DND-41 (cell line): ENCODE measurements at regions not wholly inside any gene's neighbourhood (a gene's known extent, or its start where the extent isn't known, plus 50 kb on each side); places are given as distances from the start of the nearest gene placed in this dataset.

Experiments
- ATAC-seq: fragments of 200-7000 bp; cut with Tn5 transposase; 3 replicates; pipeline ENCODE4 v1.9.1; 2021; ENCODE audit warnings: low read depth; ENCODE audit not compliant: insufficient read depth
- DNase-seq: peaks from one replicate; pipeline ENCODE4 v3.0.0-alpha.2; 2020
- H2AFZ ChIP-seq: 2 replicates; pipeline ENCODE4 v1.6.0; 2012; ENCODE audit warnings: low read depth, low read length
- H3K27ac ChIP-seq: 2 replicates; pipeline ENCODE4 v1.5.1; 2012; ENCODE audit warnings: low read length, inconsistent platforms
- H3K27me3 ChIP-seq: fragments of 200-600 bp; sonication (generic); 2 replicates; pipeline ENCODE4 v1.6.0; 2012; ENCODE audit warnings: low read length, mild to moderate bottlenecking, inconsistent platforms; ENCODE audit not compliant: insufficient read depth, poor library complexity
- H3K36me3 ChIP-seq: 2 replicates; pipeline ENCODE4 v1.5.1; 2012; ENCODE audit warnings: low read length, inconsistent platforms; ENCODE audit not compliant: insufficient read depth
- H3K4me1 ChIP-seq: 2 replicates; pipeline ENCODE4 v1.5.1; 2012; ENCODE audit warnings: mild to moderate bottlenecking, low read length; ENCODE audit not compliant: insufficient read depth
- H3K4me2 ChIP-seq: 2 replicates; pipeline ENCODE4 v1.6.0; 2012; ENCODE audit warnings: mild to moderate bottlenecking, moderate library complexity, low read length, inconsistent platforms; ENCODE audit not compliant: insufficient read depth
- H3K4me3 ChIP-seq, 2 experiments: fragments of 200-600 bp in 1 of 2; shearing (Covaris generic) in 1 of 2; 2 replicates each; pipeline ENCODE4 v1.5.1; 2012 to 2016; ENCODE audit warnings: inconsistent platforms in 2 of 2, low read length in 2 of 2, mild to moderate bottlenecking in 2 of 2, low read depth in 1 of 2, moderate library complexity in 1 of 2
- H3K79me2 ChIP-seq: 2 replicates; pipeline ENCODE4 v1.6.0; 2012; ENCODE audit warnings: low read length, inconsistent platforms; ENCODE audit not compliant: insufficient read depth
- H3K9ac ChIP-seq: 2 replicates; pipeline ENCODE4 v1.6.0; 2012; ENCODE audit warnings: low read depth, mild to moderate bottlenecking, inconsistent platforms, low read length, moderate library complexity
- H3K9me3 ChIP-seq: 2 replicates; pipeline ENCODE4 v1.5.1; 2012; ENCODE audit warnings: low read length, moderate library complexity, mild to moderate bottlenecking, inconsistent platforms; ENCODE audit not compliant: insufficient read depth, severe bottlenecking
- H4K20me1 ChIP-seq: 2 replicates; pipeline ENCODE4 v1.6.0; 2012; ENCODE audit warnings: low read length; ENCODE audit not compliant: insufficient read depth
- EZH2 ChIP-seq: IDR thresholded peaks from 3 replicates; pipeline ENCODE4 v1.6.1; 2012; ENCODE audit warnings: borderline replicate concordance, low read depth, mild to moderate bottlenecking, moderate library complexity, low read length, inconsistent platforms; ENCODE audit not compliant: severe bottlenecking
- TF ChIP-seq, protein P1 (sequence below): IDR thresholded peaks from 2 replicates; pipeline ENCODE4 v1.5.1; 2012; ENCODE audit warnings: borderline replicate concordance, low read length, moderate library complexity, mild to moderate bottlenecking; ENCODE audit not compliant: poor library complexity, severe bottlenecking; ENCODE audit errors: extremely low read depth

DNA sequence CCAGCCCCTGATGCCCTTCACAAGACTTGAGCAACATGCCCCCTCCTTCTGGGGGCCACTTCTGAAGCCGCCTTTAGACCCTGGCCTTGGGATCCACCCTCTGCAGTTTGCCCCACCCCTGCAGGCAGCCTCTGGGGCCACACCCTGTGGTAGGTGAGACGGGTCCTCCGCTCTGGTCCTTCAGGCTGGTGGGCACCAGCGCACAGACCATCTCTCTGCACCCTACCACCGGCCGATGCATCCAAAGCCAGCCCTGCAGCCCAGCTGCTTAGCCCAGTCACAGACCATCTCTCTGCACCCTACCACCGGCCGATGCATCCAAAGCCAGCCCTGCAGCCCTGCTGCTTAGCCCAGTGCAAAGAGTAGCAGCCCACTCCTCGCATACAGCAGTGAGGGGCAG is 159.3 kb upstream of the ECI2 start:
- Histone ChIP-seq H3K4me2 (no peak overlapping the region), H3K36me3 (no peaks in the 10 kb centered on the region), H3K27ac (no peak overlapping the region), H2AFZ (no peak overlapping the region), H3K79me2 (no peaks in the 10 kb centered on the region), H3K9ac (no peak overlapping the region), H4K20me1 (no peaks in the 10 kb centered on the region), H3K4me3 (no peak overlapping the region), H3K9me3 (no peaks in the 10 kb centered on the region), H3K4me1 (no peaks in the 10 kb centered on the region), H3K27me3 (peaks cover 8% of the 10 kb centered on the region)
- DNase-seq (no peak), ATAC-seq (no peak)
- TF ChIP-seq, protein P1, sequence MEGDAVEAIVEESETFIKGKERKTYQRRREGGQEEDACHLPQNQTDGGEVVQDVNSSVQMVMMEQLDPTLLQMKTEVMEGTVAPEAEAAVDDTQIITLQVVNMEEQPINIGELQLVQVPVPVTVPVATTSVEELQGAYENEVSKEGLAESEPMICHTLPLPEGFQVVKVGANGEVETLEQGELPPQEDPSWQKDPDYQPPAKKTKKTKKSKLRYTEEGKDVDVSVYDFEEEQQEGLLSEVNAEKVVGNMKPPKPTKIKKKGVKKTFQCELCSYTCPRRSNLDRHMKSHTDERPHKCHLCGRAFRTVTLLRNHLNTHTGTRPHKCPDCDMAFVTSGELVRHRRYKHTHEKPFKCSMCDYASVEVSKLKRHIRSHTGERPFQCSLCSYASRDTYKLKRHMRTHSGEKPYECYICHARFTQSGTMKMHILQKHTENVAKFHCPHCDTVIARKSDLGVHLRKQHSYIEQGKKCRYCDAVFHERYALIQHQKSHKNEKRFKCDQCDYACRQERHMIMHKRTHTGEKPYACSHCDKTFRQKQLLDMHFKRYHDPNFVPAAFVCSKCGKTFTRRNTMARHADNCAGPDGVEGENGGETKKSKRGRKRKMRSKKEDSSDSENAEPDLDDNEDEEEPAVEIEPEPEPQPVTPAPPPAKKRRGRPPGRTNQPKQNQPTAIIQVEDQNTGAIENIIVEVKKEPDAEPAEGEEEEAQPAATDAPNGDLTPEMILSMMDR: no peak
- no peak for TF ChIP-seq EZH2

DNA sequence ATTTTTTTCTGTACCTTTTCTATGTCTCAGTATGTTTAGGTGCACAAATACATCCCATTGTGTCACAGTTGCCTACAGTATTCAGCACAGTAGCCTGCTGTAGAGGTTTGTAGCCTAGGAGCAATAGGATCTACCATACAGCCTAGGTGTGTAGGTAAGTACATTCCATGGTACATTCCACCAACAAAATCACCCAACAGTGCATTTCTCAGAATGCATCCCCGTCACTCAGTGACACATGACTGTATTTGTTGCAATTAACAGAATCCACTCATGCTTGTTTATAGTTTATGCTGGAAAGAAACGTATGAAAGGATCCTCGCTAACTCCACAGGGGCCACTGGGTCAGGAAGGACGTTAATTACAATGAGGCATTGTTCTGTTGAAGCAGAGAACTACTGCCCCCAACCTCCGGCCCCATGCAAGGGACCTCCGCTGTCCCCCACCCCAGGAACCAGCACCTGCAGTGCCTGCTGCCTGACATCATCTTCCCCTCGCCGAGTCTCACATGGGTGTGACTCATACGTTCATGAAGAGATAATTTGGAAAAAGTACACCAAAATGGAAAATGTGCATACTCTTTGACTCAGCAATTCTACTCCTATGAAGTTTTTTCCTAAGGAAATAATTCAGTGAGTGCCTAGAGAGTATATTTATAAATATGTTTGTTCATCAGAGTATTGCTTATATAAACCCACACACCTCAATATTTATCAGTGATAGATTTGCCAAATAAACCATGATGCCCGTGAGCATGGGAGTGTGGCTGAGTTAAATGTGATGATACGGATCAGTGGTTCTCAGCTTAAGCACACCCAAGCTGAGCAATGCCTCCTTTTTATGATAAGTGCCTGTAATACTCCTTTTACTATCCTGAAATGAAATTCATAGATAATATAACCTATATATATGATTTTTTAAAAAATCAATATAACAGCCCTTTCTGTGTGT is 156.4 kb upstream of the ECI2 start:
- DNase-seq (no peak), ATAC-seq (no peak)
- Histone ChIP-seq H3K4me1 (no peaks in the 10 kb centered on the region), H3K36me3 (no peaks in the 10 kb centered on the region), H4K20me1 (no peaks in the 10 kb centered on the region), H3K27ac (no peak overlapping the region), H3K4me3 (no peak overlapping the region), H3K4me2 (no peak overlapping the region), H3K9ac (no peak overlapping the region), H3K9me3 (no peaks in the 10 kb centered on the region), H2AFZ (no peak overlapping the region), H3K79me2 (no peaks in the 10 kb centered on the region), H3K27me3 (peaks cover 8% of the 10 kb centered on the region)
- no peak for TF ChIP-seq EZH2
- TF ChIP-seq, protein P1: no peak

- TF ChIP-seq, protein P1: no peak
- TF ChIP-seq EZH2: no peak
- Histone ChIP-seq H2AFZ (no peak overlapping the region), H3K27me3 (peaks cover 10% of the 10 kb centered on the region), H3K4me2 (no peak overlapping the region), H3K4me1 (no peaks in the 10 kb centered on the region), H3K9ac (no peak overlapping the region), H3K9me3 (no peaks in the 10 kb centered on the region), H3K27ac (no peak overlapping the region), H4K20me1 (no peaks in the 10 kb centered on the region), H3K79me2 (no peaks in the 10 kb centered on the region), H3K36me3 (no peaks in the 10 kb centered on the region), H3K4me3 (no peak overlapping the region)
- ATAC-seq: no peak
- DNase-seq: no peak
These were observed 154.5 kb upstream of the ECI2 start for GRCh38 chr6:4289770-4290320.
